ENCODE measurements at regions not wholly inside any gene's neighbourhood (a gene's known extent, or its start where the extent isn't known, plus 50 kb on each side); places are given as distances from the start of the nearest gene placed in this dataset.

DNA sequence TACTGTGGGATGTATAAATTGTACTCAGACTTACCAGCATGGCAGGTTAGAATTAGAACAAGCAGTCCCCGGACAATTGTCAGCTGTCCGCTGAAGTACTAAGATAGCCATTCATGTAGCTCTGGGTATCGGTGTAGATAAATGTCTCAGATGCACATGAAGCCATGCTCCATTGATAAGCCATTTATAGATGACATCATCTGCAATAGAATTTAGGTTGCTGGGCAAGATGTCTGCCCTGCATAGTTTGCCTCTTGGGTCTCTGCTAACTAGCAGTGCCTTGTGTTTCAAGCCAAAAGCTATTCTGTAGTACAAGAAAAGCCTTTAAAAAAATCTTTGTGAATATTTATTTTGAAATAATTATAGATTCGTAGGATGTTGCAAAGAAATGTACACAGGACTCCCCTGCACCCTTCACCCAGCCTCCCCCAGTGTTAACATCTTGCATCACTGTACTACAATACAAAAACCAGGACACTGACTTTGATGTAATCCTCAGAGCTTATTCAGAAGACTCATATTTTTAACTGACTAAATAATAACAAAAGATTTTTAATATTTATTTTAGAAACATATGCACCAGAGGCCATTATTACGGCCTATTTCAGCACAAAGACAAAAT, 220.6 kb upstream of the THRB start (continued):
- TF ChIP-seq, protein P1, sequence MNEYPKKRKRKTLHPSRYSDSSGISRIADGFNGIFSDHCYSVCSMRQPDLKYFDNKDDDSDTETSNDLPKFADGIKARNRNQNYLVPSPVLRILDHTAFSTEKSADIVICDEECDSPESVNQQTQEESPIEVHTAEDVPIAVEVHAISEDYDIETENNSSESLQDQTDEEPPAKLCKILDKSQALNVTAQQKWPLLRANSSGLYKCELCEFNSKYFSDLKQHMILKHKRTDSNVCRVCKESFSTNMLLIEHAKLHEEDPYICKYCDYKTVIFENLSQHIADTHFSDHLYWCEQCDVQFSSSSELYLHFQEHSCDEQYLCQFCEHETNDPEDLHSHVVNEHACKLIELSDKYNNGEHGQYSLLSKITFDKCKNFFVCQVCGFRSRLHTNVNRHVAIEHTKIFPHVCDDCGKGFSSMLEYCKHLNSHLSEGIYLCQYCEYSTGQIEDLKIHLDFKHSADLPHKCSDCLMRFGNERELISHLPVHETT (CRISPR knock-in tag; conservative IDR thresholded peaks at IDR 0.05 in 1 of 2, IDR thresholded peaks at IDR 0.05 in 1 of 2), result no peak
- TF ChIP-seq ZNF436 (CRISPR knock-in tag; IDR thresholded peaks at IDR 0.05) (no peak), ZNF232 (CRISPR knock-in tag; IDR thresholded peaks at IDR 0.05) (no peak)

DNA sequence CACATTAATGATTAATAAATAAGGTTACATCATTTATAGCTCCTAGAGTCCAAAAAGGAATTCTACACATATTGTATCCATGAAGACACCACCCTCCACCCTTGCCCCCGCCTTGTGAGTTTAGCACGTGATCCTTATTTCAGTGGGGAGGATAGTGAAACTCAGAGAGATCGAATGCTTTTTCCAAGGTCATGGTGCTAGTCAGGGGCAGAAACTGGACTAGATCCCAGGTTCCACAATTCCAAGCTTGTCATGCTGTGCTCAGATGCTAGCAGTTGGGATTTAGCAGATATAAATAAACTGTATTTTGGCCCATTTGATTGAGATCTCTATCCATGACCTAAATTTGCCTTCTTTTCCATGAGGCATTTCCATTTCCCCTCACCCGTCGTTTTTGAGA, 227.4 kb upstream of the THRB start:
- POLR2A ChIA-PET, result no interaction called here

More for the DNA sequence above, 227.4 kb upstream of the THRB start:
- H3K27me3 ChIP-seq (ENCODE audit: control insufficient read depth in 2 of 2, insufficient read depth in 2 of 2, low read length in 2 of 2), result no peaks in the 10 kb centered on the region
- no peak overlapping the region for H3K4me2 ChIP-seq (ENCODE audit: insufficient read depth, low read length)
- in situ Hi-C loops (cut with MboI) (no loop called here), intact Hi-C loops (cut with micrococcal nuclease) (no loop called here)
- H3K4me1 ChIP-seq (replicated peaks in 1 of 2; ENCODE audit: control insufficient read depth in 2 of 2, insufficient read depth in 2 of 2, low read length in 2 of 2), result no peaks in the 10 kb centered on the region
- BruUV-seq (replicated peaks), result no TSS peak
- H3K9ac ChIP-seq (ENCODE audit: insufficient read depth in 1 of 2, low read depth in 2 of 2, low read length in 2 of 2), result no peak overlapping the region
- TF ChIP-seq STAT5A (IDR thresholded peaks at IDR 0.05; ENCODE audit: borderline replicate concordance, low read length) (no peak), ZNF140 (CRISPR knock-in tag; IDR thresholded peaks at IDR 0.05) (no peak), CC2D1A (IDR thresholded peaks at IDR 0.05) (no peak), POLR2A (conservative IDR thresholded peaks at IDR 0.05) (no peak), MCM2 (IDR thresholded peaks at IDR 0.05; ENCODE audit: low read depth) (no peak)
- TF ChIP-seq, protein P2, sequence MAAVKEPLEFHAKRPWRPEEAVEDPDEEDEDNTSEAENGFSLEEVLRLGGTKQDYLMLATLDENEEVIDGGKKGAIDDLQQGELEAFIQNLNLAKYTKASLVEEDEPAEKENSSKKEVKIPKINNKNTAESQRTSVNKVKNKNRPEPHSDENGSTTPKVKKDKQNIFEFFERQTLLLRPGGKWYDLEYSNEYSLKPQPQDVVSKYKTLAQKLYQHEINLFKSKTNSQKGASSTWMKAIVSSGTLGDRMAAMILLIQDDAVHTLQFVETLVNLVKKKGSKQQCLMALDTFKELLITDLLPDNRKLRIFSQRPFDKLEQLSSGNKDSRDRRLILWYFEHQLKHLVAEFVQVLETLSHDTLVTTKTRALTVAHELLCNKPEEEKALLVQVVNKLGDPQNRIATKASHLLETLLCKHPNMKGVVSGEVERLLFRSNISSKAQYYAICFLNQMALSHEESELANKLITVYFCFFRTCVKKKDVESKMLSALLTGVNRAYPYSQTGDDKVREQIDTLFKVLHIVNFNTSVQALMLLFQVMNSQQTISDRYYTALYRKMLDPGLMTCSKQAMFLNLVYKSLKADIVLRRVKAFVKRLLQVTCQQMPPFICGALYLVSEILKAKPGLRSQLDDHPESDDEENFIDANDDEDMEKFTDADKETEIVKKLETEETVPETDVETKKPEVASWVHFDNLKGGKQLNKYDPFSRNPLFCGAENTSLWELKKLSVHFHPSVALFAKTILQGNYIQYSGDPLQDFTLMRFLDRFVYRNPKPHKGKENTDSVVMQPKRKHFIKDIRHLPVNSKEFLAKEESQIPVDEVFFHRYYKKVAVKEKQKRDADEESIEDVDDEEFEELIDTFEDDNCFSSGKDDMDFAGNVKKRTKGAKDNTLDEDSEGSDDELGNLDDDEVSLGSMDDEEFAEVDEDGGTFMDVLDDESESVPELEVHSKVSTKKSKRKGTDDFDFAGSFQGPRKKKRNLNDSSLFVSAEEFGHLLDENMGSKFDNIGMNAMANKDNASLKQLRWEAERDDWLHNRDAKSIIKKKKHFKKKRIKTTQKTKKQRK (IDR thresholded peaks at IDR 0.05; ENCODE audit: borderline replicate concordance, low read depth, low read length), result no peak
- TF ChIP-seq, protein P3, sequence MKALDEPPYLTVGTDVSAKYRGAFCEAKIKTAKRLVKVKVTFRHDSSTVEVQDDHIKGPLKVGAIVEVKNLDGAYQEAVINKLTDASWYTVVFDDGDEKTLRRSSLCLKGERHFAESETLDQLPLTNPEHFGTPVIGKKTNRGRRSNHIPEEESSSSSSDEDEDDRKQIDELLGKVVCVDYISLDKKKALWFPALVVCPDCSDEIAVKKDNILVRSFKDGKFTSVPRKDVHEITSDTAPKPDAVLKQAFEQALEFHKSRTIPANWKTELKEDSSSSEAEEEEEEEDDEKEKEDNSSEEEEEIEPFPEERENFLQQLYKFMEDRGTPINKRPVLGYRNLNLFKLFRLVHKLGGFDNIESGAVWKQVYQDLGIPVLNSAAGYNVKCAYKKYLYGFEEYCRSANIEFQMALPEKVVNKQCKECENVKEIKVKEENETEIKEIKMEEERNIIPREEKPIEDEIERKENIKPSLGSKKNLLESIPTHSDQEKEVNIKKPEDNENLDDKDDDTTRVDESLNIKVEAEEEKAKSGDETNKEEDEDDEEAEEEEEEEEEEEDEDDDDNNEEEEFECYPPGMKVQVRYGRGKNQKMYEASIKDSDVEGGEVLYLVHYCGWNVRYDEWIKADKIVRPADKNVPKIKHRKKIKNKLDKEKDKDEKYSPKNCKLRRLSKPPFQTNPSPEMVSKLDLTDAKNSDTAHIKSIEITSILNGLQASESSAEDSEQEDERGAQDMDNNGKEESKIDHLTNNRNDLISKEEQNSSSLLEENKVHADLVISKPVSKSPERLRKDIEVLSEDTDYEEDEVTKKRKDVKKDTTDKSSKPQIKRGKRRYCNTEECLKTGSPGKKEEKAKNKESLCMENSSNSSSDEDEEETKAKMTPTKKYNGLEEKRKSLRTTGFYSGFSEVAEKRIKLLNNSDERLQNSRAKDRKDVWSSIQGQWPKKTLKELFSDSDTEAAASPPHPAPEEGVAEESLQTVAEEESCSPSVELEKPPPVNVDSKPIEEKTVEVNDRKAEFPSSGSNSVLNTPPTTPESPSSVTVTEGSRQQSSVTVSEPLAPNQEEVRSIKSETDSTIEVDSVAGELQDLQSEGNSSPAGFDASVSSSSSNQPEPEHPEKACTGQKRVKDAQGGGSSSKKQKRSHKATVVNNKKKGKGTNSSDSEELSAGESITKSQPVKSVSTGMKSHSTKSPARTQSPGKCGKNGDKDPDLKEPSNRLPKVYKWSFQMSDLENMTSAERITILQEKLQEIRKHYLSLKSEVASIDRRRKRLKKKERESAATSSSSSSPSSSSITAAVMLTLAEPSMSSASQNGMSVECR (CRISPR knock-in tag; IDR thresholded peaks at IDR 0.05), result no peak
- no peak overlapping the region for H2AFZ ChIP-seq (ENCODE audit: low read depth, low read length)
- FAIRE-seq, result no peak
- H4K20me1 ChIP-seq (replicated peaks; ENCODE audit: control insufficient read depth, insufficient read depth, low read length), result no peaks in the 10 kb centered on the region
- no peaks in the 10 kb centered on the region for H3K36me3 ChIP-seq (ENCODE audit: control insufficient read depth, insufficient read depth, low read length)
- no peak for DNase-seq (ENCODE audit: extremely low read depth in 1 of 4, low spot score in 3 of 4)
- no peaks in the 10 kb centered on the region for H3K79me2 ChIP-seq (ENCODE audit: control insufficient read depth, insufficient read depth, low read length)
- H3K9me1 ChIP-seq (ENCODE audit: control insufficient read depth, insufficient read depth, low read length), result no peaks in the 10 kb centered on the region
- H3K9me3 ChIP-seq (replicated peaks; ENCODE audit: control insufficient read depth, insufficient read depth, low read depth, low read length), result no peaks in the 10 kb centered on the region
- H3K4me3 ChIP-seq, result no peak overlapping the region
- CTCF ChIA-PET (ENCODE audit: low intra/inter-chr PET ratio), result no interaction called here
- ATAC-seq, result no peak
- H3K27ac ChIP-seq (ENCODE audit: extremely low read depth, low read depth, low read length), result no peak overlapping the region
- WGBS (ENCODE audit: insufficient coverage, low coverage, missing lambda C conversion rate), result 0% methylated on average over 5 of the region's 5 CpGs

Measured in K562 (cell line).